Fibroblast of skin of abdomen (primary cell): ENCODE measurements at regions not wholly inside any gene's neighbourhood (a gene's known extent, or its start where the extent isn't known, plus 50 kb on each side); places are given as distances from the start of the nearest gene placed in this dataset.
"Not testable (repeated sequence)": the region's sequence is repeated elsewhere in the genome, so short reads cannot be mapped to it uniquely, and the experiment has no call there.

Experiments
- DNase-seq: peaks from one replicate; pipeline ENCODE4 v3.0.0-alpha.2; 2013

DNA sequence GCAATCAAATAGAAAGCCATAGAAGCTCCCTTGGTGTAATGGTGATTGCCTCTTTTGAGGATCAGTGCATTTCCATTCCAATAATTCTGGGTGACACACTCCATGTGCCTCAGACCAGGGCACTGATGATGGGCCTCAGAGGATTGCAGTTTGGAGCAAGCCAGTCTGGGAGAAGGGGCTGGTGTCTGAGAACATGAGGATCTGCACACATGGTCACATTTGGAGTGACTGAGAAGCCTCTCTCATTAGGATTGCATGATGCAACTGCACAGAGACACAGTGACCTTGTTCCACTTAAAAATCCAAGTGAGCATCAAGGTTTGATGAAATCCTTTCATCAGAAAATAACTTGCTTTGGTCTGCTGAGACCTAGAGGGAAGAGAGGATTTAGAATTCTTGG, 216.4 kb downstream of the ANKRD30B start:
- no peak for DNase-seq

DNA sequence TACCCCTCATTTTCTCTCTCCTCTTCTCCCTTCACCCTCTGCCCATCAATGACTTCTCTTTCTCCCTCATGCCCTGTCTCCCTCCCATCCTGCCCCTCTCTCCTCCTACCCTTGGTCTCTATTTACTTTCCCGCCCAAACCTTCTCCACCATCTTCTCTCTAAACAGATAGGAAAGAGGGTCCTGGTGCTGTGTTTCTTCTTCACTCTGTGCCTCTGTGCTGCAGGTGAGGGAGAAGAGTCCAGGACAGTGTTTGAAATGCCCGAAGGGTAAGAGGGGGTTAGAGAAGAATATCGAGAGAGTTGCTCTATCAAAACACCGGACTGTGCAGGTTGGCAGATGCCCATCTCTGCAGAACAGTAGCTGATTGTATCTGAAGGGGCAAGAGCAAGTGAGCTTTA, 217.0 kb downstream of the ANKRD30B start:
- DNase-seq, result not testable (repeated sequence)

DNA sequence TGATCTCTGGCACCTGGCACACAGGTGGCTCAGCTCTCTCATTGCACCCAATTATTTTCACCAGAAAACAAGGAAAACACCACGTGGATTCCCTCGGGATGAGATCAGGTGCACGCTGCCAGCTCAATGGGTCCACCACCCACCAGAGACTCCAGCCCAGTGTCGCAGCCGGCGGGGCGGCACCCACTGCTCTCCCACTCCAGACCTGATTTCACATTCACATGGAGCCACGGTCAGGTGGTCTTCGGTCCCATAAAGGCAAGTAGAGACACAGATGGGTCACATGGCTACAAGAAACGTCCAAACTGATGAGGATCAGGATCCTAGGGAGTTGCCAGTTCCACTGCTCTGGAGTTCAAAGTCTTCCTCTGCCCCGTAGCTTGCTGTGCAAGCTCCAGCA, 217.6 kb downstream of the ANKRD30B start:
- no peak for DNase-seq

DNA sequence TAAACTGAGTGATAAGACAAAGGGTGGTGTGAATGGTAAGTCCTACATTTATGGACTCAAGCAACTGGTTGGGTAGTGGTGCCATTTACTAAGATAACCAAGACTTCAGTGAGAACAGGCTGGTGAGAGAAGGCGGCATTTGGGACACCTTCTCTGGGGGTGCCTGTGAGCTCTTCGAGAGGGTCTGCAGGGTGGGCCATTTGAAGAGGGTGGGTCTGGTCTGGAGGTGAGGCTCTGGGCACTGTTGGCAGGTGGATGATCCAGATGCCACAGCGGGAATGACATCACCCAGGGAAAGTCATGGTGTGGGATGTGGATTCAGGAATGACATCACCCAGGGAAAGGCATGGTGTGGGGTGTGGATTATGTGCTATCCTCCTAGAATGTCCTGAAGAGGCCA, 219.3 kb downstream of the ANKRD30B start:
- DNase-seq, result not testable (repeated sequence)

DNA sequence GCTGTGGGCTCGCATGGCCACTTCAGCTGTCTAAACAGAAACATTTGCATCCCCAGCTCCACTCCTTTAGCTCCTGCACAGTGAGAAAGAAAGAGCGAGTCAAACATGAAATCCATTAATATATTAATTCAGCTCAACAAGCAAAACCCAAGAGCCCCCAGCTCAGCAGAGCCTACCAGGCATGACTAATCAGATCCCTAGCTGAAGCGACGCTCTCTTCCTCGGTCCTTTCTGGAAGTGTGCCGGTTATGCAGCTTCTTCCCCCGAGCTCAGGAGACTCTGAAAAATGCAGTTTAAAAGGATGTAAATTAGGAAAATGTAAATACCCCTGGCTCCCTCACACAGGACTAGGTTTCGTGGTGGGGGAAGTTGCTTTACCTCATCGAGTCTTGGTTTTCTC, 221.5 kb downstream of the ANKRD30B start:
- peak; percentile 10 for DNase-seq

DNA sequence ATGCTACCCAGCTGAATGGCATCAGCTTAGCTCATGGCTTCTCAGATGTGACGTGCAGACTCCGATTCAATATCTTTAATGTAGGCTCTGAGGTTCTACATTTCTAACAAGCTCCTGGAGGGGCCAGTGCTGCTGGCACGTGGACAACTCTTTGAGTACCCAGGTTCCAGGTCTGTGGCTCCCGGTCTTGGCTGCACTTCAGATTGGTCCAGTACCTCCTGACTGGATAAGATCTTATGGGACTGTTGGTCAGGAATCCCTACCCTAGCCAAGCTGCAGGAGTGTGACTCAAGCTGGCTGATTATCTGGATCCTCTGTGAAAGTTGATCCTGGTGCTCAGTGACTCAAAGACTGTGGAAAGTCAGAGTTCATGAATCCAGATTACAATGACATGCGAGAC, 222.1 kb downstream of the ANKRD30B start:
- peak; percentile 29 for DNase-seq

DNA sequence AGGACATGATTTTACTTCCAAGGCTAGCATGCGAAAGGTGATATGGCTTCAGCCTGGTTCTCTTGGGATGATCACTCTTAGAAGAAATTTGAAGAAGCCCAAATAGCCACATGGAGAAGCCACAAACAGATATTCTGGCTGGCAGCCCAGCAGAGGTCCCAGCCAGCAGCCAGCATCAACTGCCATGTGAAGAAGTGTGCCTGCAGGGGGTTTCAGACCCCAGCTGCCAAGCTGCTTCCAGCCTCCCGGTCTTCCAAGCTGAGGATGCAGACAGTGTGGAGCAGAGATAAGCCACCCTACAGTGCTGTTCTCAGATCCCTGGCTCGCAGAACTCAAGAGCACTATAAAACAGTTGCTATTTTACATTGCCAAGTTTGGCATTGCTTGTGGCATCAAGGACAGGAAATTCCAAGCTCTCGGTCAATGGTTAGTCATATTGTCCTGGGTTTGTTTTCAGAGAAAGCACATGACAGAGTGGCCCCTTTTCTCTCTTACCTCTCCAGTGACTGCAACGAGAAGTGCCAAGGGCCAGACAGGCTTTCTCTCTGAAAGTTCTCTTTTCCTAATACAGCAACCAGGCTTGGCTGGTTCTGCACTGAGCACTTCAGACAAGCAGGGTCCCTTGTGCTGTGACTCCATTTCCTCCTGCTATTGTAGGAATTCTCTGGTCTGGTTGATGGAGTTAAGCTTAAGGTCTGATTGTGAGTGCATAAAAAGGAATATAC, 223.7 kb downstream of the ANKRD30B start:
- peak; percentile 33 for DNase-seq

DNA sequence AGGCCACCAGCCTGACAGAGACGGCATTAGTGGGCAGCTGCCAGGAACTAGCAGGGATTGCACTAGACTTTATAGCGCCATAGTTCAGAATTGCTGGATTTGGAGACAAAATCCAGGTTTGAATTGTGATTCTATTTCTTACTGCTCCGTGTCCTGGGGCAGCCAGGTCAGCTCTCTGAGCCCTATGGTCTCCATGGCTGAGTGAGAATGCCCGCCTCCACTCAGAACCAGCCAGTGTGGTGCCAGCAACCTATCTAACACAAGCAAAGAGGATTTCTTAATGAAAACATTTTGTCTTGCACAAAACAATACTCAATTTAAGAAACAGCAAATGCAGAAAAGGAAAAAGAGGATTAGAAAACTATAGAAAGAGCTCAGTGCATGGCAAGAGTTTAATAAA, 225.4 kb downstream of the ANKRD30B start:
- DNase-seq, result not testable (repeated sequence)

DNA sequence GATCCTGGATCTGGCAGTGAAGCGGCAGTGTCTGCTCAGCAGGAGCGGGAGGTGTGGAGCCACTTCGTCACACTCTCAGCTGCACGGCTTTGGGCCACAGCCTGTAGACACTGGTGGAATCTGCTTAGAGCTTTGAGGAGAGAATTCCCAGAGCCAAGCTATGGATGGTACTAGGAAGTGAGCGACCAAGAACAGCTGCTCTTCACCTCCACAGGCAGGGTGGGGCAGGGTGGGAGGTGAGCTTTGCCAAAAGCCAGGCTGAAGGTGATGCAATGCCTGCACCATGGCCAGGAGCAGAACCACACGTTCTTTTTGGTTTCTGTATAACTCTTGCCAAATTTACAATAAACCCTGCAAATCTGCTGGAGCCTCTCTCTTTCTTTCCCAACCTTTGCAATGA, 226.1 kb downstream of the ANKRD30B start:
- no peak for DNase-seq

DNA sequence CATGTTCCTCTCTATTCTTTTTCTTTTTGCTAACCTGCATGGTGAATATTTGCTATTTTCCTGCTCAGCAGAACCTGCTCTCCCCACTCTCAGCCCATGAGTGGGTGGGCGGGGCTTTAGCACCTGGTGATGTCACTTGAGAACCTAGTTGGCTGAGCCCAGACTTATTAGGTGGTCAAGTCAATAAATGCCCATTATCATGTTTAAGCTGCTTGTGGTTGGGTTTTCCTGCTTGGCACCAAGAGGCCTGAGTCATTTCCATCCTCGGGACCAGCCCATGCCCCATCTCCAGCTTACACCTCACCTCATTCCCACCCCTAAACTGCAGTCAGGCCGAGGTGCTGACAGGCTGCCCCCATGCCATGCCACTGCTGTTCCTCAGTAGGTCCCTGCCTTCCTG, 226.6 kb downstream of the ANKRD30B start:
- DNase-seq, result no peak

DNA sequence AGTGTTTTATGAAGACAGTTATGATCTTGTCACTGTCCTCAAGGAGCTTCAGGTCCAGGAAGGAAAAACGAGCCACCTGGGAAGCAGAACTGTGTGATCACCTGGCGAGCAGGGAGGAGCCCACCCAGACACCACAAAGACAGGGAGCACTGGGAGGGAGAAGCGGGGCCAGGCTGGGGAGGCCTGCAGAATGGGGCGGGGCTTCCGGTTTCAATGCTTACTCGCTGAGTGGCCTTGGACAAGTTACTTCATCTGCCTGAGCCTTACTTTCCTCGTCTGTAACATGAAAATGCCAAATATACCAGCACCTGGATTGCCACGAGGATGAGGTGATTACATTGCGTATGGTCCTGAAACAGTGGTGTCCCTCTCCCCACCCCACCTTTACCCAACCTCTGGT, 227.5 kb downstream of the ANKRD30B start:
- DNase-seq, result no peak

DNA sequence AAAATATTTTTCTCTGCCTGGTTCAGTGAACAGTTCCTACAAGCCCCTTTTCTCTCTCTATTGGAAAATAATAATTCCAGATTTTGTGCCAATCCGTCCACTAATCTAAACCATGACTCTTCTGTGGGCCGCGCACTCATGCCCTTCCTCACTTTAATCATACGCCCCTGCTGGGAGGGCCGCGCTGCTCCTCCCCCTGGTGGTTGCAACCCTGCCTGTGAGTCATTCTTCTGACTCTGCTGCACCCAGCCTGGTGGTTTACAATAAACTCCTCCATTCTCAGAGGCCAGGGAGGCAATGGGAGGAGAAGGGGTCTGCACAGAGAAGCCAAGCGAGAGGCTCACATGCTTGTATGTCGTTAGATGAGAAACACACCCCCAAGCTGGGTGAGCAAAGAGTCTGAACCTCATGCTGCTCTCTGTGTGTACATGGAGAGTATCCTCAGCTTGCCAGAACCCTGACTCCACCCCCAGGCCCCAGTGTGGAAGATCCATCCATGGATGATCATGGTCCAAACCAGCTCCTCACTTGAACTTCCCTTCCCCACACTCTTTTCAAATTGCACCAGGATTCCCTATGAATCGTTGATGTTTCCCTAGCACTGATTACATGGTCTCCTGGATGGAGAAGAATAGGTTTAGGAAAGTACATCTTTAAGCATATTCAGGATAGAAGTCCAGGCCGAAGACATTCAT, 228.9 kb downstream of the ANKRD30B start:
- DNase-seq, result peak; percentile 39

DNA sequence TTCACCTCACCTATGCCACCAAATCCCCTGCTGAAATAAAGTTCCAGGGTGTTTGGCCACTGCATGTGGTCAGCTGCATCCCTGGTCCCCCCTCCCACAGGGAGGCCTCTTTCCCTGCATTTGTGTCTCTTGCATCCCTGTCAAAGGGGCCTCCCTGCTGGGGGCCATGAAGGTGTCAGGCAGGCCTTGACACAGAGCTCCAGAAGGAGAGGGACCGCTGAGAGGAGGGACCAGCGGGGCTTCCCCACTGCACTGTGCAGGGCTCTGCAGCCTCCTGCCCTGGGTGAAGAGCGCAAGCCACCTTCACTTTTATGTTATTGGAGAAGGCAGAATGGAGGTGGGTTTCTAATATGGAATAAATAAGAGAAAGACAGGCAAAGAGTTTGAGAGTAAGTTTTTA, 230.2 kb downstream of the ANKRD30B start:
- DNase-seq, result no peak

DNA sequence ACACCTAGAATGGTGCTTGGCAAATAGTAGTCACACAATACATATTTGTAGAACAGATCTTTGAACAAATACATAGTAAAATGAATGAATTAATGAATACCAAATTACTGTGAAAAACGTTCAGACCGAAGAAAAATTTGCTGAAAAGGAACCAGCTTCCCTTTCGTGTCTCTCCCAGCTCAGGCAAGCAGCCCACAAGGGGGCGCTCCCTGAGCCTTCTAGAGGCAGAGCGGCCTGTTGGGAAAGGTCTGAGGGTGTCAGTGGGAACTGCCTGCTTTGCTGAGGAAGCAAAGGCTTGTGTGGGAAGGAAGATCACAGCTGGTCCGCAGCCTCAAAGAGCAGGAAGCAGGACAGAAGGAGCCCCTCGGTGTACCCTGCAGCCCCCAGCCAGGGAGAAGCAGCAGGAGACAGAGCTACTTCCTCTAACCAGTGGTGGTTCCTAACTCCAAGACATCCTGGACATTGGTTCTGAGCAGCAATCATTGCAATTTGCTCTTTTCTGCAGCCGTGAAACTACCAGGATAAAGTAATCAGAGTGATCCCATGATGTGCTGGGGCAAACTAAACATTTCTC, 231.1 kb downstream of the ANKRD30B start:
- DNase-seq, result peak; percentile 26

DNA sequence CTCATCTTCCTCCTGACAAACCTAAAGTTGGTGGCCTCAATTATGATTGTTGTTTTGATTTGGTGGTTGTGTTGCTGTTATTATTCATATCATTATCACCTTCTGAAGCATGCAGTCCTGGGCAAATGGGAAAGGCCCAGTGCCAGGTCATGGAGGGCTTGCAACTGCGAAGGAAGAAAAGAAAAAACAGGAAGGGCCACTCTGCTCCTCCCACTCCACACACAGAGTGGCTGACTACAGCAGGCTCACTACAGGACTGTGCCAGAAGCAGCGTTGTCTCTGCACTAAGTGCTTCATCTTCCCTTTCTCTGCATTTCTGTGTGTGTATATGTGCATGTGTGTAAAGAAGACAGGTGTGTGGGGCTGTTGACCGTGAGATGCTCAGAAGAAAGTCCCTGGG, 231.9 kb downstream of the ANKRD30B start:
- DNase-seq, result no peak

DNA sequence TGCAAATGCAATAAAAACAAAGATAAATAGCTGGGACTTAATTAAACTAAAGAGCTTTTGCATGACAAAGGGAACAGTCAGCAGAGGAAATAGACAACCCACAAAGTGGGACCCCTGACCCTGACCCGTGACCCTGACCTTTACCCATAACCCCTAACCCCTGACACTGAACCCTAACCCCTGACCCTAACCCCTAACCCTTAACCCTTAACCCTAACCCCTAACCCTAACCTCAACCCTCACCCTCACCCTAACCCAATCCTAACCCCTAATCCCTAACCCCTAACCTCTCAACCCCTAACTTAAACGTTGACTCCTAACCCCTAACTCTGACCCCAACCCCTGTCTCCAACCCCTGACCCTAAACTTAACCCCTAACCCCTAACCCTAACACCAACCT, 236.6 kb downstream of the ANKRD30B start:
- not testable (repeated sequence) for DNase-seq

DNA sequence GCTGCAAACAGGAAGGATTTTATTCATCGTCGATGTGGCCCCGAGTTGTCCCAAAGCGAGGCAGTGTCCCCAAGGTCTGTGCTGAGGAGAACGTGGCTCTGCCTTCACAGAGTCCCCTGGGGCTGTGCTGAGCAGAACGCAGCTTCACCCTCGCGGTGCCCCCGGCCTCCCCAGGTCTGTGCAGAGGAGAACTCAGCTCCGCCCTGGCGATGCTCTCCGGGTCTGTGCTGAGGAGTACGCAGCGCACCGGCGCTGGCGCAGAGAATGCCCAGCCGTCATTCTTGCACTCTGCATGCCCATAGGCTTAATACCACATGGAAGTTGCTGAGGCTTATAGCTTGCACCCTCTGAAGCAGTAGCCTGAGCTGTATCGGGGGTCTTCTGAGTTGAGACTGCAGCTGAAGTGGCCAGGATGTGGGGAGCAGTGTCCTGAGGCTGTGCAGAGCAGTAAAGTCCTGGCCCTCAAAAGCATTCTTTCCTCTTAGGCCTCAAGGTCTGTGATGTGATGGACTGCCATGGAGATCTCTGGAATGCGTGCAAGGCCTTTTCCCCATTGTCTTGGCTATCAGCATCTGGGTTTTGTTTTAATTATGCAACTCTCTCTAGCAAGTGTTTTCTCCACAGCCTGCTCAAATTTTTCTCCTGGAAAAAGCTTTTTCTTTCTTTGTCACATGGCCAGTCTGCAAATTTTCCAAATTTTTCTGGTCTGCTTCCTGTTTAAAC, 237.5 kb downstream of the ANKRD30B start:
- peak; percentile 38 for DNase-seq

DNA sequence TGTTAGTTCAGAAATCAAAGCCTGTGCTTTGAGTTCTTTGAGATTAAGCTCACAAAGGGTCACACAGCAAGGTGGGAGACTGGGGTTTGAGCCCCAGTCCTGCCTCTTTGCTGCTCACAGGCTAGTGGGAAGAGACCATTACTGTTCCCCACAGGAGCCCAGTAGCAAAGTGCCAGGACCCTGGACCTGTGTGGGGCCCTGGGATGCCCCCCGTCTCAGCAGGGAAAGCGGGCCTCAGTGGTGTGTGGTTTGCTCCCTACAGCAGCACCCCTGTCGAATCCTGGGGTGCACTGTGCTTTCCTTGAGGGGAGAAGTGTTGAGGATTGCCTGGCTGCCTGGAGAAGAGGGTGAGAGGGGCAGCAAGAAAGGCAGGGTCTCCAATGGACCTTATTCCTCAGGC, 239.4 kb downstream of the ANKRD30B start:
- DNase-seq, result not testable (repeated sequence)

DNA sequence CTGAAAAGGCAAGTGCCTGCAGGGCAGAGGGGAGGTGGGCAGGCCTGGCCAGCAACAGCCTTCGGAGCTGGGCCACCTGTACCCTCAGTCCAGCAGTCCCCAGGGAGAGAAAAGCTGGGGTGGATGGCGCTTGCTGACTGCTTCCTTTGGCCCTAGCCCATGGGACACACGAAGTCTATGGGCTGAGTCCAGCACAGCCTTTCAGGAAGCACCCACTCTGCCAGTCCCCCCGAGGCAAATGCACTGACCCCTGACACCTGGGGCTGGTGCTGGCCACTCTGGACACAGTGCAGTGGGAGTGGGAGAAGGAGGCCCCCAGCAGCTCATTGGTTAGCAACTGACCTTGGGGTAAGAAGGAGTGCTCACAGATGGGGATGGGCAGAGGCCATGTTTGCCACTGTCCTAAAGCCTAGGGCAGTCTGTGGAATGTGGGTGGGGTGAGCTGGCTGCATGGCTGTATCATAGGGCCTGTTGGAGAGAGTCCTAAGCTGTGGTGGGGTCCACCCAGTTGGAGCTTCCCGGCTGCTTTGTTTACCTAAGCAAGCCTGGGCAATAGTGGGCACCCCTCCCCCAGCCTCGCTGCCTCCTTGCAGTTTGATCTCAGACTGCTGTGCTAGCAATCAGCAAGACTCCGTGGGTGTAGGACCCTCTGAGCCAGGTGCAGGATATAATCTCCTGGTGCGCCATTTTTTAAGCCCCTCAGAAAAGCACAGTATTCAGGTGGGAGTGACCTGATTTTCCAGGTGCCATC, 240.2 kb downstream of the ANKRD30B start:
- DNase-seq, result not testable (repeated sequence)

DNA sequence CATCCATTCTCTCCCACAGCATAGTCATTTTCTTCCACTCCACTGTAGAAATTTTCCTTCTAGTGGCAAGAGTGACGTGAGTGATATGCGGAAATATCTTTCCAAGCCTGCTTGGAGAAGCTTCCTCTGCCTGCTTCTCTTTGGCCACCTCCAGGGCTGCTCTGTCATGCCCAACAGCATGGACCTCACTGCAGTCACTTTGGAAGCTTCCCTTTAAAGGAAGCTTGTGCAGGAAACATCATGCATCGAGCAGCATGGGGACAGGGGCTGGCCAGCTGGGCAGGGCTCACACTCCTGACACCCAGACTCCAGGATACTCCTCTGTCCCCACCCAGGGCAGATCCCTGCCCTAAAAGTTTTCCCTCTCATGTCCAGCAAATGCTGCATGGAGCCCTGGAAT, 241.6 kb downstream of the ANKRD30B start:
- not testable (repeated sequence) for DNase-seq

DNA sequence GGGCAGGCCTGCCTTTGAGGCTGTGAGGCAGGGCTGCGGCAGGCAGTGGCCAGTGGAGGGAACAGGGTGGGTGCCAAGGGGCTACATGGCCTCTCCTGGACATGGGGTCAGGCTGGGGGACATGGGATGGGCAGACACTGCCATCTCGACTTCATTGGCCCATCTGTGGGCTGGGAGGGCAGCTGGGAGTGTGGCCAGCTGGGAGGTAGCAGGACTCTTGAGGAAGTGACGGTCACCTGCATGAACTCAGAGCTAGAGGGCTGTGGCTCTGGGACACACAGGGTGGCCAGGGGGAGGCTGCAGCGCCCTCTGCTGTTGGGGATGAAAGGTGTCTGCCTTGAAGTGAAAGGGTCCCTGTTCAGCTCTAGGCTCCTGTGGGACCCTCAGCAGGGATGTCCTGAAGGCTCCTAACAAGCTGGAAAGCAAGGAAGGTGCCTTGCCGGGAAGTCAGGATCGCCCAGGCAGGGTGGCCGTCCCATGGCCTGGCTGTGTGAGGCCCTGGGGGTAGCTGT, 244.0 kb downstream of the ANKRD30B start:
- not testable (repeated sequence) for DNase-seq

DNA sequence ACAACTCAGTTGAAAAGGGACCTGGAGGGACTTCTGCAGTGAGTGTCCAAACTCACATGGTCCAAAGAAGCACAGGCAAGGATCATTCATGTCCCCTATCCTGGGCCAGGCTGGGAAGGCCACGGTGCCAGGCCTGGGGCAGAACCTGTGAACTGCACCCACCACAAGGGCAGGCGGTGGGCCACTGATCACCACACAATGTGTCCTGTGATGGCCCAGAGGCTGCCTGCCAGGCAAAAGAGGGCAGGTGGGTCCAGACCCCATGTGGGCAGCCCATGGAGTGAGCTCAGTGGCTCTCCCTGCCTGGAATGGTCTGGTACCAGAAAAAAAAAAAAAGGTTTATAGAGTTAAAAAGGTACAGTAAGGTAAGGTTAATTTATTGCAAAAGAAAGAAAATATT, 244.8 kb downstream of the ANKRD30B start:
- DNase-seq, result not testable (repeated sequence)
